ENCODE measurements at regions not wholly inside any gene's neighbourhood (a gene's known extent, or its start where the extent isn't known, plus 50 kb on each side); places are given as distances from the start of the nearest gene placed in this dataset.

DNA sequence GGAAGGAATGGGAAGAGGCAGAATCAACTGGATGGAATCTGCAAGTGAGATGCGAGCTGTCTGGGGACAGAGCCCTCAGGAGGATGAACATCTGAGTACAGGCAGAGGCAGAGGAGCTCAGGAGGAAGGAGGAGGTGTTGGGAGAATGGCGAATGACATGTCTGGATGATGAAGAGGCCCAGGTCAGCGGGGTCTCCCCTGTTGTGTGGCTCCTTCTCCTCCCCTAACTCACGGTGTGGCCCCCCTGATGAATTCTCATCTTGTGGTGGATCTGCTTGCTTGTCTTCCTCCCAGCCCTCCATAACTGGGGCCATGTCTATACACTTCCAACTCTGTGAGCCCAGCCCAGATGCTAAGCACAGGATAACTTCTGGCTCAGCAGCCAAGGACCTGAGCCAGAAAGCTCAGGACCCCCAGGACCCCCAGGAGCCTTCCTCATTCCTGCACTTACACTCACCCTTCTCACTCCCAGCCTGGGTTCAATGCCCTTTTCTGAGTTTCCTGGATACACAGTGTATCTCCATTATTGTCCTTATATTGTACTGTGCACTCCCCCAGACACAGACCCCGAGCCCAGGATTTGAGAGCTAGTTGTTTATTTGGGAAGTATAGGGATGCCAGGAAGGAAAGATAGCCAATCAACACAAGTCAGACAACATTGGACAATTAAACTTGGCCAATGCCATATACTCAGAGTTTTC is 678.6 kb upstream of the HS6ST1 start:
- Mint-ChIP-seq H3K9me3 (ENCODE audit: unreplicated experiment) (no peaks in the 10 kb centered on the region), H3K4me1 (ENCODE audit: low read depth, unreplicated experiment) (no peaks in the 10 kb centered on the region), H3K36me3 (ENCODE audit: insufficient read depth, unreplicated experiment) (no peaks in the 10 kb centered on the region), H3K27me3 (ENCODE audit: insufficient read depth, unreplicated experiment) (peaks cover 30% of the 10 kb centered on the region), H3K4me3 (ENCODE audit: unreplicated experiment) (no peak overlapping the region), H3K27ac (ENCODE audit: unreplicated experiment) (no peak overlapping the region)
- H3K4me1 ChIP-seq, result no peaks in the 10 kb centered on the region
- POLR2A ChIA-PET, result no interaction called here
- no peaks in the 10 kb centered on the region for H3K36me3 ChIP-seq (ENCODE audit: control insufficient read depth, insufficient read depth, low read length)
- TF ChIP-seq, protein P1, sequence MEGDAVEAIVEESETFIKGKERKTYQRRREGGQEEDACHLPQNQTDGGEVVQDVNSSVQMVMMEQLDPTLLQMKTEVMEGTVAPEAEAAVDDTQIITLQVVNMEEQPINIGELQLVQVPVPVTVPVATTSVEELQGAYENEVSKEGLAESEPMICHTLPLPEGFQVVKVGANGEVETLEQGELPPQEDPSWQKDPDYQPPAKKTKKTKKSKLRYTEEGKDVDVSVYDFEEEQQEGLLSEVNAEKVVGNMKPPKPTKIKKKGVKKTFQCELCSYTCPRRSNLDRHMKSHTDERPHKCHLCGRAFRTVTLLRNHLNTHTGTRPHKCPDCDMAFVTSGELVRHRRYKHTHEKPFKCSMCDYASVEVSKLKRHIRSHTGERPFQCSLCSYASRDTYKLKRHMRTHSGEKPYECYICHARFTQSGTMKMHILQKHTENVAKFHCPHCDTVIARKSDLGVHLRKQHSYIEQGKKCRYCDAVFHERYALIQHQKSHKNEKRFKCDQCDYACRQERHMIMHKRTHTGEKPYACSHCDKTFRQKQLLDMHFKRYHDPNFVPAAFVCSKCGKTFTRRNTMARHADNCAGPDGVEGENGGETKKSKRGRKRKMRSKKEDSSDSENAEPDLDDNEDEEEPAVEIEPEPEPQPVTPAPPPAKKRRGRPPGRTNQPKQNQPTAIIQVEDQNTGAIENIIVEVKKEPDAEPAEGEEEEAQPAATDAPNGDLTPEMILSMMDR (IDR thresholded peaks at IDR 0.05; ENCODE audit: insufficient read depth in 1 of 2, low read depth in 1 of 2, low read length in 1 of 2, severe bottlenecking in 1 of 2, unreplicated experiment in 1 of 2), result no peak
- CTCF ChIA-PET, result no interaction called here
- no TSS peak for BruUV-seq (replicated peaks)
- H3K9me3 ChIP-seq, result no peaks in the 10 kb centered on the region
- intact Hi-C loops (cut with micrococcal nuclease; ENCODE audit: unreplicated experiment), result no loop called here
- H3K27me3 ChIP-seq (replicated peaks; ENCODE audit: control insufficient read depth, insufficient read depth, low read length), result no peaks in the 10 kb centered on the region
- no peak overlapping the region for H3K4me3 ChIP-seq (ENCODE audit: low read depth, low read length)
- no peak for DNase-seq

DNA sequence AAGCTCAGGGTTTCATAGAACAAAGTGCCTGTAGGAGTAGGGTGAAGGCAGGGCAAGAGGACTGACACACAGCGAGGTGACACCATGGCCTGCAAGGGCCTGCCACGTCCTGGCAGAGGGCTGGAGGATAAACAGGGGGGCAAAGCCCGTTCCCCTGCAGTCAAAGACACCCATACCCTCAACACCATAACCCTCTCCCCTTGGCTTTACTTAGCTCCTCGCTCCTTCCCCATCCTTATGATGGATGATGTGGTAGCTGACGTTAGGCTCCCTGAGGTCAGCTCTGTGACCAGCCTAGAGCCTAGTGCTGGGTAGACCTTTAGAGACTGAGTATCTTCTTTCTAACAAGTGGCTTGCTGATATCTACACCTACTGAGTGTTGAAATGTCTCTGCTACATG is 683.3 kb upstream of the HS6ST1 start:
- H3K27me3 Mint-ChIP-seq (ENCODE audit: insufficient read depth, unreplicated experiment), result peaks cover 33% of the 10 kb centered on the region
- no peaks in the 10 kb centered on the region for H3K9me3 Mint-ChIP-seq (ENCODE audit: unreplicated experiment)
- ChIA-PET POLR2A (no interaction called here), CTCF (no interaction called here)
- DNase-seq, result no peak
- no peaks in the 10 kb centered on the region for H3K36me3 Mint-ChIP-seq (ENCODE audit: insufficient read depth, unreplicated experiment)
- H3K27me3 ChIP-seq (replicated peaks; ENCODE audit: control insufficient read depth, insufficient read depth, low read length), result no peaks in the 10 kb centered on the region
- H3K27ac Mint-ChIP-seq (ENCODE audit: unreplicated experiment), result no peak overlapping the region
- intact Hi-C loops (cut with micrococcal nuclease; ENCODE audit: unreplicated experiment), result no loop called here
- no peaks in the 10 kb centered on the region for H3K36me3 ChIP-seq (ENCODE audit: control insufficient read depth, insufficient read depth, low read length)
- H3K4me3 Mint-ChIP-seq (ENCODE audit: unreplicated experiment), result no peak overlapping the region
- no TSS peak for BruUV-seq (replicated peaks)
- H3K4me1 ChIP-seq, result no peaks in the 10 kb centered on the region
- no peak overlapping the region for H3K4me3 ChIP-seq (ENCODE audit: low read depth, low read length)
- no peaks in the 10 kb centered on the region for H3K4me1 Mint-ChIP-seq (ENCODE audit: low read depth, unreplicated experiment)
- no peaks in the 10 kb centered on the region for H3K9me3 ChIP-seq
- TF ChIP-seq, protein P1 (IDR thresholded peaks at IDR 0.05; ENCODE audit: insufficient read depth in 1 of 2, low read depth in 1 of 2, low read length in 1 of 2, severe bottlenecking in 1 of 2, unreplicated experiment in 1 of 2), result no peak

DNA sequence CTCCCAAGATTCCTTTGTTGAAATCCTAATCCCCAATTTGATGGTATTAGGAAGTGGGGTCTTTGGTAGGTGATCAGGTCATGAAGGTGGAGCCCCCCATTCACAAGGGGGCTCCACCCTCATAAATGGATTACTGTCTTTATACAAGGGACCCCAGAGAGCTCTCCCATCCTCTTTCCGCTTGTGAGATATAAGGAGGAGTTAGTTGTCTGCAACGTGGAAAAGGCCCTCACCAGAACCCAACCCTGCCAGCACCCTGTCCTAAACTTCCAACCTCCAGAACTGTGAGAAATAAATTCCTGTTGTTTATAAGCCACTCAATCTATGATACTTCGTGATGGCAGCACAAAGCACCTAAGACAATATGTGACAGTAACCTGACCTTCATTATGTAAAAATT is 684.1 kb upstream of the HS6ST1 start:
- CTCF ChIA-PET, result no interaction called here
- POLR2A ChIA-PET, result no interaction called here
- no peaks in the 10 kb centered on the region for H3K36me3 Mint-ChIP-seq (ENCODE audit: insufficient read depth, unreplicated experiment)
- no peaks in the 10 kb centered on the region for H3K36me3 ChIP-seq (ENCODE audit: control insufficient read depth, insufficient read depth, low read length)
- no TSS peak for BruUV-seq (replicated peaks)
- peaks cover 28% of the 10 kb centered on the region for H3K27me3 Mint-ChIP-seq (ENCODE audit: insufficient read depth, unreplicated experiment)
- intact Hi-C loops (cut with micrococcal nuclease; ENCODE audit: unreplicated experiment), result no loop called here
- H3K27me3 ChIP-seq (replicated peaks; ENCODE audit: control insufficient read depth, insufficient read depth, low read length), result no peaks in the 10 kb centered on the region
- no peak for DNase-seq
- H3K4me1 ChIP-seq, result no peaks in the 10 kb centered on the region
- no peak overlapping the region for H3K4me3 ChIP-seq (ENCODE audit: low read depth, low read length)
- H3K9me3 ChIP-seq, result no peaks in the 10 kb centered on the region
- no peak overlapping the region for H3K27ac Mint-ChIP-seq (ENCODE audit: unreplicated experiment)
- TF ChIP-seq, protein P1 (IDR thresholded peaks at IDR 0.05; ENCODE audit: insufficient read depth in 1 of 2, low read depth in 1 of 2, low read length in 1 of 2, severe bottlenecking in 1 of 2, unreplicated experiment in 1 of 2), result no peak
- no peaks in the 10 kb centered on the region for H3K4me1 Mint-ChIP-seq (ENCODE audit: low read depth, unreplicated experiment)
- H3K4me3 Mint-ChIP-seq (ENCODE audit: unreplicated experiment), result no peak overlapping the region
- H3K9me3 Mint-ChIP-seq (ENCODE audit: unreplicated experiment), result no peaks in the 10 kb centered on the region

Measured in Caco-2 (cell line).